Type B pancreatic cell (in vitro differentiated cells): ENCODE measurements at regions not wholly inside any gene's neighbourhood (a gene's known extent, or its start where the extent isn't known, plus 50 kb on each side); places are given as distances from the start of the nearest gene placed in this dataset.

ENCODE experiments used
- DNase-seq: peaks from one replicate; pipeline ENCODE4 v3.0.0; 2021; ENCODE audit warnings: mixed read lengths; ENCODE audit not compliant: unreplicated experiment; ENCODE audit errors: extremely low spot score
- H3K27ac Mint-ChIP-seq: 2 replicates; pipeline ENCODE4 v1.8.0; 2021; ENCODE audit warnings: mild to moderate bottlenecking, mixed read lengths
- H3K27me3 Mint-ChIP-seq: 2 replicates; pipeline ENCODE4 v1.8.0; 2021; ENCODE audit warnings: mixed read lengths
- H3K36me3 Mint-ChIP-seq: 2 replicates; pipeline ENCODE4 v1.8.0; 2021; ENCODE audit warnings: mixed read lengths
- H3K4me1 Mint-ChIP-seq: one replicate; pipeline ENCODE4 v1.8.0; 2021; ENCODE audit warnings: mixed read lengths; ENCODE audit not compliant: unreplicated experiment
- H3K4me3 Mint-ChIP-seq: 2 replicates; pipeline ENCODE4 v1.8.0; 2021; ENCODE audit warnings: mild to moderate bottlenecking, mixed read lengths
- H3K9me3 Mint-ChIP-seq: 2 replicates; pipeline ENCODE4 v1.8.0; 2021; ENCODE audit warnings: mixed read lengths
- CTCF ChIP-seq: fragments of 200-600 bp; sonication (generic); conservative IDR thresholded peaks from 2 replicates; pipeline ENCODE4 v1.5.0; 2021; ENCODE audit warnings: antibody characterized with exemption, mild to moderate bottlenecking

GRCh38 chr7:156545979-156546378 lies 94.6 kb upstream of the RNF32 start:
- Mint-ChIP-seq H3K4me3 (no peak overlapping the region), H3K36me3 (no peaks in the 10 kb centered on the region), H3K9me3 (no peaks in the 10 kb centered on the region), H3K27me3 (peaks cover 4% of the 10 kb centered on the region), H3K4me1 (no peaks in the 10 kb centered on the region), H3K27ac (no peak overlapping the region)
- no peak for TF ChIP-seq CTCF
- no peak for DNase-seq

- Mint-ChIP-seq H3K9me3 (no peaks in the 10 kb centered on the region), H3K36me3 (no peaks in the 10 kb centered on the region), H3K27me3 (peaks cover 4% of the 10 kb centered on the region), H3K4me1 (no peaks in the 10 kb centered on the region), H3K4me3 (no peak overlapping the region), H3K27ac (no peak overlapping the region)
- TF ChIP-seq CTCF = no peak
- DNase-seq = no peak
These were observed 95.5 kb upstream of the RNF32 start for GRCh38 chr7:156544919-156545715.

GRCh38 chr7:156543699-156544598 lies 96.6 kb upstream of the RNF32 start:
- H3K27ac Mint-ChIP-seq = no peak overlapping the region
- TF ChIP-seq CTCF = no peak
- H3K9me3 Mint-ChIP-seq = no peaks in the 10 kb centered on the region
- no peaks in the 10 kb centered on the region for H3K4me1 Mint-ChIP-seq
- no peak for DNase-seq
- H3K4me3 Mint-ChIP-seq = no peak overlapping the region
- H3K27me3 Mint-ChIP-seq = peaks cover 6% of the 10 kb centered on the region
- H3K36me3 Mint-ChIP-seq = no peaks in the 10 kb centered on the region

- DNase-seq = no peak
- Mint-ChIP-seq H3K4me3 (no peak overlapping the region), H3K36me3 (no peaks in the 10 kb centered on the region), H3K4me1 (no peaks in the 10 kb centered on the region), H3K27me3 (peaks cover 15% of the 10 kb centered on the region), H3K27ac (no peak overlapping the region), H3K9me3 (no peaks in the 10 kb centered on the region)
- no peak for TF ChIP-seq CTCF
These were observed 99.9 kb upstream of the RNF32 start for GRCh38 chr7:156540619-156541165.

GRCh38 chr7:156539999-156540398 lies 100.6 kb upstream of the RNF32 start:
- Mint-ChIP-seq H3K27ac (no peak overlapping the region), H3K4me3 (no peak overlapping the region), H3K36me3 (no peaks in the 10 kb centered on the region), H3K4me1 (no peaks in the 10 kb centered on the region), H3K9me3 (no peaks in the 10 kb centered on the region), H3K27me3 (peaks cover 15% of the 10 kb centered on the region)
- DNase-seq = no peak
- no peak for TF ChIP-seq CTCF
